Tibial nerve (tissue), 4 donors: ENCODE measurements at regions not wholly inside any gene's neighbourhood (a gene's known extent, or its start where the extent isn't known, plus 50 kb on each side); places are given as distances from the start of the nearest gene placed in this dataset.

ENCODE experiments used
- DNase-seq, 2 donors: peaks; one replicate each; pipeline ENCODE4 v3.0.0-alpha.2; 2019; ENCODE audit warnings: low spot score in 2 of 2
- H3K27ac ChIP-seq, 4 donors: fragments of 200-600 bp; sonication (generic) in 3 of 4; one replicate each; pipeline ENCODE4 v1.5.1; 2017 to 2019; ENCODE audit warnings: mild to moderate bottlenecking in 1 of 4
- H3K27me3 ChIP-seq, 2 donors: fragments of 200-600 bp; sonication (generic) in 1 of 2; one replicate each; pipeline versions ENCODE4 v1.5.1 to v1.6.0; 2017 to 2019
- H3K36me3 ChIP-seq, 3 donors: fragments of 200-600 bp; sonication (generic); one replicate each; pipeline ENCODE4 v1.5.1; 2018 to 2019
- H3K4me1 ChIP-seq, 4 donors: fragments of 200-600 bp; sonication (generic) in 3 of 4; one replicate each; pipeline ENCODE4 v1.5.1; 2017 to 2019
- H3K4me3 ChIP-seq, 4 donors: fragments of 200-600 bp; sonication (generic) in 3 of 4; one replicate each; pipeline ENCODE4 v1.5.1; 2017 to 2019; ENCODE audit warnings: mild to moderate bottlenecking in 1 of 4, moderate library complexity in 1 of 4
- H3K9me3 ChIP-seq, 4 donors: fragments of 200-600 bp; sonication (generic) in 3 of 4; one replicate each; pipeline ENCODE4 v1.5.1; 2017 to 2019
- EP300 ChIP-seq, 2 donors: sonication (generic); formaldehyde crosslinking; IDR thresholded peaks; one replicate each; pipeline ENCODE4 v1.6.1; 2017; ENCODE audit warnings: antibody characterized with exemption in 2 of 2, mild to moderate bottlenecking in 1 of 2
- POLR2A ChIP-seq, 2 donors: fragments of 450-650 bp; IDR thresholded peaks; one replicate each; pipeline ENCODE4 v1.6.1; 2017; ENCODE audit warnings: antibody characterized with exemption in 2 of 2, mild to moderate bottlenecking in 2 of 2, moderate library complexity in 2 of 2
- WGBS, 2 donors: methylation state at CpG; one replicate each; pipeline ENCODE4 v1.1.5; 2018; 5-methylcytosine and 5-hydroxymethylcytosine counted together
- TF ChIP-seq, protein P1 (sequence below), 5 experiments: fragments of 200-600 bp in 3 of 5; fragments of 450-650 bp in 2 of 5; sonication (generic) in 3 of 5; IDR thresholded peaks; one replicate each; pipeline ENCODE4 v1.5.1; 2016 to 2019; ENCODE audit warnings: antibody characterized with exemption in 5 of 5, mild to moderate bottlenecking in 3 of 5, moderate library complexity in 2 of 5

- WGBS, 2 donors = 37 to 53% methylated on average over 2 of the region's 2 CpGs
- Histone ChIP-seq H3K27ac (no peak overlapping the region), H3K4me3 (no peak overlapping the region), H3K9me3 (no peaks in the 10 kb centered on the region), H3K36me3 (no peaks in the 10 kb centered on the region), H3K4me1 (no peaks in the 10 kb centered on the region), H3K27me3 (no peaks in the 10 kb centered on the region)
- no peak for DNase-seq
- TF ChIP-seq, protein P1, sequence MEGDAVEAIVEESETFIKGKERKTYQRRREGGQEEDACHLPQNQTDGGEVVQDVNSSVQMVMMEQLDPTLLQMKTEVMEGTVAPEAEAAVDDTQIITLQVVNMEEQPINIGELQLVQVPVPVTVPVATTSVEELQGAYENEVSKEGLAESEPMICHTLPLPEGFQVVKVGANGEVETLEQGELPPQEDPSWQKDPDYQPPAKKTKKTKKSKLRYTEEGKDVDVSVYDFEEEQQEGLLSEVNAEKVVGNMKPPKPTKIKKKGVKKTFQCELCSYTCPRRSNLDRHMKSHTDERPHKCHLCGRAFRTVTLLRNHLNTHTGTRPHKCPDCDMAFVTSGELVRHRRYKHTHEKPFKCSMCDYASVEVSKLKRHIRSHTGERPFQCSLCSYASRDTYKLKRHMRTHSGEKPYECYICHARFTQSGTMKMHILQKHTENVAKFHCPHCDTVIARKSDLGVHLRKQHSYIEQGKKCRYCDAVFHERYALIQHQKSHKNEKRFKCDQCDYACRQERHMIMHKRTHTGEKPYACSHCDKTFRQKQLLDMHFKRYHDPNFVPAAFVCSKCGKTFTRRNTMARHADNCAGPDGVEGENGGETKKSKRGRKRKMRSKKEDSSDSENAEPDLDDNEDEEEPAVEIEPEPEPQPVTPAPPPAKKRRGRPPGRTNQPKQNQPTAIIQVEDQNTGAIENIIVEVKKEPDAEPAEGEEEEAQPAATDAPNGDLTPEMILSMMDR (IDR thresholded peaks at IDR 0.05) = no peak
- TF ChIP-seq EP300 (IDR thresholded peaks at IDR 0.05) (no peak), POLR2A (IDR thresholded peaks at IDR 0.05) (no peak)
These were observed 416.1 kb downstream of the RNF144A start for GRCh38 chr2:7333189-7333765.

DNA sequence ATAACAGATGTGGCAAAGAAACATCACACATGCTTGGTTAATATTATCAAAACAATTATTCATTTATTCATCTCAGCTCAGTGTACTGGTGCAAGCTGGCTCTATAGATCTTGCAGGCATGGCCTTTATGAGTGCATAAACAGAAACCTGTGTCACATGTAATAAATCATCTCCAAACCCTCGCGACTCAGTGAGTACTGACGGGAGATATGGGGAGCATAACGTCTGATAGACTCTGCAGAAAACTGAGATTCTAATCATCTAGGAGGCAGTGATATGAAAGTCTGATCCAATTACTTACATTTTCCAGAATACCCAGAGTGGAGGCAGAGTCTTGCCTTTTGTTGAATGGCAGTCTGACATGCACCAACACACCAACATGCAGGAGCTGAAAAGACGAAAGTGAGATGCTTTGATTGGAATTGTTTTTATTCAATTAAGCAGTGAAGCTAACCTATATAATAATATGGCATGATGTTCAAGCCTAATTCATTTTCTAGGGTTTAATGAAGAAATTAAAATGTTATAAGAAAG is 416.8 kb downstream of the RNF144A start:
- H3K27ac ChIP-seq = no peak overlapping the region
- H3K4me3 ChIP-seq = no peak overlapping the region
- no peaks in the 10 kb centered on the region for H3K36me3 ChIP-seq
- H3K27me3 ChIP-seq = no peaks in the 10 kb centered on the region
- no peaks in the 10 kb centered on the region for H3K4me1 ChIP-seq
- TF ChIP-seq, protein P1 (IDR thresholded peaks at IDR 0.05) = no peak
- TF ChIP-seq POLR2A (IDR thresholded peaks at IDR 0.05) (no peak), EP300 (IDR thresholded peaks at IDR 0.05) (no peak)
- DNase-seq = no peak
- WGBS, 2 donors = 47 to 60% methylated on average over 5 of the region's 5 CpGs
- no peaks in the 10 kb centered on the region for H3K9me3 ChIP-seq

- Histone ChIP-seq H3K9me3 (no peaks in the 10 kb centered on the region), H3K4me1 (no peaks in the 10 kb centered on the region), H3K27me3 (no peaks in the 10 kb centered on the region), H3K36me3 (no peaks in the 10 kb centered on the region), H3K4me3 (no peak overlapping the region), H3K27ac (no peak overlapping the region)
- DNase-seq = no peak
- TF ChIP-seq EP300 (IDR thresholded peaks at IDR 0.05) (no peak), POLR2A (IDR thresholded peaks at IDR 0.05) (no peak)
- TF ChIP-seq, protein P1 (IDR thresholded peaks at IDR 0.05) = no peak
- 87 to 93% methylated on average over 3 of the region's 3 CpGs for WGBS, 2 donors
These were observed 421.7 kb downstream of the RNF144A start for GRCh38 chr2:7338961-7339360.

DNA sequence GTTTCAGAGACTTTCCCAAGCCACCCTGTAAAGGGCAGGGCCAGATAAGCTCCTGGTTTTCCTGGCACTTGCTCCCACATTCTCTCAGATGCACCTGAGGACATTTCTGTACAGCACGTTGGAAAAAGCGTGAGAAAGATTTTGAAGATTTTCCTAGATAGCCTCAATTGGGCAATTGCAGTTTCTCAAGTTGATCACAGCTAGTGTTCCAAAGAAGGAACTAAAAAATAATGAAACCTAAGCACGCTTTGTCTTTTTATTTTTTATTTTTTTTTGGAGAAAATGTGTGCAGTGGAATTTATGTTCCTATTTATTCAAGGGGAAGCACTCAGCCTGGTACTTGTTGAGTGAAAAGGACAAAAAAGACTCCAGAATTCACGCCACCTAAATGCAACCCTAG is 429.1 kb downstream of the RNF144A start:
- no peak overlapping the region for H3K4me3 ChIP-seq
- WGBS, 2 donors = 85 to 87% methylated on average over 4 of the region's 4 CpGs

GRCh38 chr2:7348761-7349160 is 431.5 kb downstream of the RNF144A start:
- no peak for DNase-seq
- H3K36me3 ChIP-seq = no peaks in the 10 kb centered on the region
- H3K27ac ChIP-seq = no peak overlapping the region
- TF ChIP-seq, protein P1 (IDR thresholded peaks at IDR 0.05) = no peak
- TF ChIP-seq POLR2A (IDR thresholded peaks at IDR 0.05) (no peak), EP300 (IDR thresholded peaks at IDR 0.05) (no peak)
- no peaks in the 10 kb centered on the region for H3K27me3 ChIP-seq
- WGBS, 2 donors = 83 to 85% methylated on average over 2 of the region's 2 CpGs
- no peaks in the 10 kb centered on the region for H3K4me1 ChIP-seq
- H3K9me3 ChIP-seq = no peaks in the 10 kb centered on the region
- no peak overlapping the region for H3K4me3 ChIP-seq

More for the DNA sequence above, 429.1 kb downstream of the RNF144A start:
- H3K36me3 ChIP-seq = no peaks in the 10 kb centered on the region
- no peak overlapping the region for H3K27ac ChIP-seq
- no peak for TF ChIP-seq POLR2A (IDR thresholded peaks at IDR 0.05)
- TF ChIP-seq EP300 (IDR thresholded peaks at IDR 0.05) = no peak
- TF ChIP-seq, protein P1 (IDR thresholded peaks at IDR 0.05) = no peak
- no peaks in the 10 kb centered on the region for H3K27me3 ChIP-seq
- no peaks in the 10 kb centered on the region for H3K9me3 ChIP-seq
- no peak for DNase-seq
- H3K4me1 ChIP-seq = no peaks in the 10 kb centered on the region
